Activated CD8-positive, alpha-beta T cell treated with anti-CD3 and anti-CD28 coated beads for 36 hours (primary cell): ENCODE measurements at regions not wholly inside any gene's neighbourhood (a gene's known extent, or its start where the extent isn't known, plus 50 kb on each side); places are given as distances from the start of the nearest gene placed in this dataset.

Source experiments
- ATAC-seq: fragments of 200-7000 bp; cut with Tn5 transposase; one replicate; pipeline ENCODE4 v1.10.0; 2021; ENCODE audit warnings: mild to moderate bottlenecking, moderate library complexity
- CTCF ChIA-PET: fragments of 350-600 bp; sonication (Branson Sonifier 250); formaldehyde crosslinking; loops from one replicate; lab custom pipeline; 2021; ENCODE audit warnings: antibody characterized with exemption; lab: Charles Lee
- POLR2A ChIA-PET: fragments of 350-600 bp; sonication (Branson Sonifier 250); formaldehyde crosslinking; loops from one replicate; lab custom pipeline; 2021; ENCODE audit warnings: antibody characterized with exemption; lab: Charles Lee
- DNase-seq: peaks from one replicate; pipeline ENCODE4 v3.0.0-alpha.2; 2020
- H3K27ac Mint-ChIP-seq: one replicate; pipeline ENCODE4 v1.8.0; 2021; ENCODE audit warnings: mild to moderate bottlenecking, mixed read lengths
- H3K27me3 Mint-ChIP-seq: one replicate; pipeline ENCODE4 v1.8.0; 2021; ENCODE audit warnings: mixed read lengths
- H3K36me3 Mint-ChIP-seq: one replicate; pipeline ENCODE4 v1.8.0; 2021; ENCODE audit warnings: low read depth, mixed read lengths
- H3K4me1 Mint-ChIP-seq: one replicate; pipeline ENCODE4 v1.8.0; 2021; ENCODE audit warnings: low read depth, mixed read lengths
- H3K4me3 Mint-ChIP-seq: one replicate; pipeline ENCODE4 v1.8.0; 2021; ENCODE audit warnings: mild to moderate bottlenecking, moderate library complexity, mixed read lengths
- H3K9me3 Mint-ChIP-seq: one replicate; pipeline ENCODE4 v1.8.0; 2021; ENCODE audit warnings: mixed read lengths
- CTCF ChIP-seq: fragments of 200-600 bp; IDR thresholded peaks from one replicate; pipeline ENCODE4 v1.8.0; 2022; ENCODE audit warnings: antibody characterized with exemption, mild to moderate bottlenecking
- intact Hi-C: fragments of 100-400 bp; cut with micrococcal nuclease; formaldehyde crosslinking; loops from one replicate; pipeline ENCODE4 v1.10.0; 2022

DNA sequence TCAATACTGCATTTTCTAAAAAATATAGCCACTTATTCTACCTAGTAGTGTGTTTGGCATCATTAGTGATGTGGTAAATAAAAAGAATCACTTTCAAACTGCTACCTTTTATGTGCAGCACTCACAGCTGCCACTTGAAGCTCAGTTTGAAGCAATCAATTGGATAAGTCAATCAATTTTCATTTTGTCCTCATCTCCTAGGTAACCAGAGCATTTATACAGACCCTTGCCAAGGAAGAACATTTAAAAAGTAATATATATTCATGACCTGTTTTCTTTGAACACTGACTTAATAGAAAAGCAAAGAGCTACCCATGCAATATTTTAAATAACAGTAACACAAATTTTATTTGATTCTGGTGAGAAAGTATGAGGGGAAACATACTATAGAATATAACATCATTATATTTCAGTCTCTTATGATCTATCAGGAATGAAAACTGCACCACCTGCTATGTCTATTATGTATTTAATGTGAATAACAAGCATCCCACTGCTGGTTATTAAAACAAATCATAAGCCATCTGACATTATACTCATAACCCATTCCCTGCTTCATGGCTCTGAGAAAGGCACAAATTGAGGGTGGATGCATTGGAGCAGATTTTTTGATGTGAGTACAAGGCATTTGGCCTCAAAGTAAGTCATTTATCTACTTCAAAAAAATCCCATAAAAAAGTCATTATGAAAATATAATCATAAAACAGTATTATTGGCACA lies 168.4 kb upstream of the C21orf91 start:
- no peak overlapping the region for H3K27ac Mint-ChIP-seq
- H3K9me3 Mint-ChIP-seq: peaks cover 3% of the 10 kb centered on the region
- CTCF ChIA-PET: no interaction called here
- no peak overlapping the region for H3K4me3 Mint-ChIP-seq
- DNase-seq: no peak
- intact Hi-C loops: no loop called here
- H3K36me3 Mint-ChIP-seq: no peaks in the 10 kb centered on the region
- TF ChIP-seq CTCF: no peak
- H3K27me3 Mint-ChIP-seq: no peaks in the 10 kb centered on the region
- no peak for ATAC-seq
- no peaks in the 10 kb centered on the region for H3K4me1 Mint-ChIP-seq
- POLR2A ChIA-PET: interaction anchor here (1.1 kb wide), 1 partner anchor 44 kb away, joined by 3 read pairs; no protein-coding TSS in a partner anchor

- Mint-ChIP-seq H3K27ac (no peak overlapping the region), H3K4me1 (no peaks in the 10 kb centered on the region), H3K4me3 (no peak overlapping the region), H3K27me3 (no peaks in the 10 kb centered on the region), H3K9me3 (no peaks in the 10 kb centered on the region), H3K36me3 (no peaks in the 10 kb centered on the region)
- no peak for DNase-seq
- POLR2A ChIA-PET: no interaction called here
- TF ChIP-seq CTCF: no peak
- CTCF ChIA-PET: interaction anchor here (0.7 to 1.0 kb wide), 2 partner anchors 26 to 49 kb away, joined by 3 read pairs; no protein-coding TSS in a partner anchor
- intact Hi-C loops: no loop called here
- ATAC-seq: no peak
Observed at GRCh38 chr21:17981060-17981740, 162.0 kb upstream of the C21orf91 start.

DNA sequence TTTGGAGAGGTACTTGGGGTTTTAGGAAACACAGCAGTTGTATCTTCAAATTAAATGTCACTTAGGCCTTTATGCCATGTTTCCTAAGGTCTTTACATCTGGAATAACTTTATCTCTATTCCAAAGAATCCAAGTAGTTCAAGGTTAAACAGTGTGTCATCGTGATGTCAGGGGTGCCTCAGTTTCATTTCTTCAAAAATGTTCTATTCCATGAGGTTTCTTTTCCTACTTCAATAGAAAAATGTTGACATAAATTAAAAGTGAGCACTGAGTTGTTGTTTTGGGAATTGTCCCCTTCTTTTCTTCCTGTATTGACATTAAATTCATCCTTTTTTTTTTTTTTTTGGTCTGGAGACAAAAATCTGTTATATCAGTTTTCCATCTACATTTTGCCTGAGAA lies 160.6 kb upstream of the C21orf91 start:
- ChIA-PET CTCF (no interaction called here), POLR2A (no interaction called here)
- no peaks in the 10 kb centered on the region for H3K27me3 Mint-ChIP-seq
- no peaks in the 10 kb centered on the region for H3K9me3 Mint-ChIP-seq
- ATAC-seq (no peak), DNase-seq (no peak)
- no peak overlapping the region for H3K27ac Mint-ChIP-seq
- no peaks in the 10 kb centered on the region for H3K36me3 Mint-ChIP-seq
- H3K4me1 Mint-ChIP-seq: no peaks in the 10 kb centered on the region
- H3K4me3 Mint-ChIP-seq: no peak overlapping the region
- intact Hi-C loops: no loop called here
- no peak for TF ChIP-seq CTCF

DNA sequence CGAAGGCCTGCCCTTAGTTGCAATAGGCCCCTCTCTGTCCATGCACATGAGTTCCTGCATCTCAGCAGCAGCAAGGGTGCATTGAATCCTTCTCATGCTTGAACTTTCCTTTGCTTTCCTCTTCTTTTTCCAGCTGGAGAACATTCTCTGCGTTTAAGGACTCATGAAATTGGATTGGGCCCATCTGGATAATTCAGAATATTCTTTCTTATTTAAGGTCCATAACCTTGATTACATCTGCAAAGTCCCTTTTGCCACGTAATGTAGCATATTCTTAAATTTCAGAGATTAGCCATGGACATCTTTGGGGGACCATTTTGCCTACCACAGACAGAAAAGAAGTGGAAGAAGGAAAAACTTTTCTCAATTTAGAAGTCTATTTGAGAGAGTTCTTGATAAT lies 159.7 kb upstream of the C21orf91 start:
- H3K36me3 Mint-ChIP-seq: no peaks in the 10 kb centered on the region
- TF ChIP-seq CTCF: no peak
- H3K27ac Mint-ChIP-seq: no peak overlapping the region
- ATAC-seq: no peak
- intact Hi-C loops: no loop called here
- no peaks in the 10 kb centered on the region for H3K27me3 Mint-ChIP-seq
- ChIA-PET POLR2A (no interaction called here), CTCF (no interaction called here)
- H3K4me3 Mint-ChIP-seq: no peak overlapping the region
- no peaks in the 10 kb centered on the region for H3K4me1 Mint-ChIP-seq
- no peak for DNase-seq
- no peaks in the 10 kb centered on the region for H3K9me3 Mint-ChIP-seq

DNA sequence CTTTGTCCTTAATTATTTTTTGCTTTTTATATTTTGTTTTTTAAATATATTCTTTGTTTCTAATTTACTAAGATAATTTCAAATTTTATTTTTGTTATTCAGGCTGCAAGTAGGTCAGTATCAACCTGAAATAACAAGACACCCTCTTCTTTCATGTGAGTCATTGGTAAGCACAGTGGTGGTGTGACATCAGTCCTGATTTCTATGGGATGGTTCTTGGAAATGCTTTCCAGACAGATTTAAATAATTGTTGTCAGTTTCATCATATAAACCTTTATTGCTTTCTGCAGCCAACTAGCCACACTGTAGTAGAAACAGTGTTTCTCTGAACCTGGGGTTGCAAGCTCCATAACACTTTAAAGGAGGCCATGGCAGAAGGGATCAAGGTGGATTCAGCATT lies 157.5 kb upstream of the C21orf91 start:
- Mint-ChIP-seq H3K4me3 (no peak overlapping the region), H3K9me3 (no peaks in the 10 kb centered on the region), H3K4me1 (no peaks in the 10 kb centered on the region), H3K36me3 (no peaks in the 10 kb centered on the region), H3K27ac (no peak overlapping the region), H3K27me3 (peaks cover 2% of the 10 kb centered on the region)
- no peak for TF ChIP-seq CTCF
- ChIA-PET POLR2A (no interaction called here), CTCF (no interaction called here)
- intact Hi-C loops: no loop called here
- no peak for DNase-seq
- no peak for ATAC-seq
